ENCODE measurements at regions not wholly inside any gene's neighbourhood (a gene's known extent, or its start where the extent isn't known, plus 50 kb on each side); places are given as distances from the start of the nearest gene placed in this dataset.

DNA sequence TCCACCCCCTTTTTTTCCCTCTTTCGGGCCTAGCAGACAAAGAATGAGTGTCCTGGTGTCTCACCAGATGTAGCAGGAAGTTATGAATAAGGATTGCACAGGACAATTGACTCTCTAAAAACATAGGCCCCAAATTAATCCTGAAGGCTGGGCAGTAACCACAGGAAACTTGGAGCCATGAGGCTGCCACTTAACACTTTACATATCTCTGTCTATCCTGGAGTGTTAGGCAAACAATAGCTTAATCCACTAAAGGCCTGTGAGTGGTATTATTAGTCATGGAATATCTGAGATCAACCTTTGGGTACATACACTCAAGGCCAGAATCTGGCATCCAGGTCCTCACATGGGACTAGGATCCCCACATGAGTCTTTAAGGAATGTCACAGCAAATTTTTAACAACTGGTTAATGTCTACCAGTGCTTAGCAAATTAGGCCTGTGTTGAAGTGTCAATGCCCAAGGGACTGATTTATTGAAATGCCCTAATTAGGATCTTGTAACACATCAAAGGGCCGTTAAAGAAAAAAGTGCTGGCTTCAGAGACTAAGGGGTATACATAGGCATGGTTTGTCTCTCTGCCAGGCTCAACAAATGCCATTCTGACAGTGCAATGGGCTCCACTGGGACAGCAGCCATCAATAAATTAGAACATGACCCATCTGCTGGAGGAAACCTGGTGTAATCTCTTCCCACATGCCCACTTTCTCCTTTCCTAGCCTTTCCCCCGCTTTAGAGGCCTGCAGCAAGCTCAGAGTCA, 196.7 kb upstream of the TBX20 start:
- TF ChIP-seq, protein P1, sequence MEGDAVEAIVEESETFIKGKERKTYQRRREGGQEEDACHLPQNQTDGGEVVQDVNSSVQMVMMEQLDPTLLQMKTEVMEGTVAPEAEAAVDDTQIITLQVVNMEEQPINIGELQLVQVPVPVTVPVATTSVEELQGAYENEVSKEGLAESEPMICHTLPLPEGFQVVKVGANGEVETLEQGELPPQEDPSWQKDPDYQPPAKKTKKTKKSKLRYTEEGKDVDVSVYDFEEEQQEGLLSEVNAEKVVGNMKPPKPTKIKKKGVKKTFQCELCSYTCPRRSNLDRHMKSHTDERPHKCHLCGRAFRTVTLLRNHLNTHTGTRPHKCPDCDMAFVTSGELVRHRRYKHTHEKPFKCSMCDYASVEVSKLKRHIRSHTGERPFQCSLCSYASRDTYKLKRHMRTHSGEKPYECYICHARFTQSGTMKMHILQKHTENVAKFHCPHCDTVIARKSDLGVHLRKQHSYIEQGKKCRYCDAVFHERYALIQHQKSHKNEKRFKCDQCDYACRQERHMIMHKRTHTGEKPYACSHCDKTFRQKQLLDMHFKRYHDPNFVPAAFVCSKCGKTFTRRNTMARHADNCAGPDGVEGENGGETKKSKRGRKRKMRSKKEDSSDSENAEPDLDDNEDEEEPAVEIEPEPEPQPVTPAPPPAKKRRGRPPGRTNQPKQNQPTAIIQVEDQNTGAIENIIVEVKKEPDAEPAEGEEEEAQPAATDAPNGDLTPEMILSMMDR (IDR thresholded peaks at IDR 0.05), result no peak
- Mint-ChIP-seq H3K4me1 (ENCODE audit: low read depth) (peaks cover 3% of the 10 kb centered on the region), H3K36me3 (ENCODE audit: low read depth) (no peaks in the 10 kb centered on the region), H3K9me3 (no peaks in the 10 kb centered on the region), H3K4me3 (no peak overlapping the region), H3K27ac (no peak overlapping the region), H3K27me3 (peaks cover 33% of the 10 kb centered on the region)
- DNase-seq (no peak), ATAC-seq (no peak)
- ChIA-PET POLR2A (no interaction called here), CTCF (no interaction called here)
- intact Hi-C loops (cut with micrococcal nuclease), result no loop called here

DNA sequence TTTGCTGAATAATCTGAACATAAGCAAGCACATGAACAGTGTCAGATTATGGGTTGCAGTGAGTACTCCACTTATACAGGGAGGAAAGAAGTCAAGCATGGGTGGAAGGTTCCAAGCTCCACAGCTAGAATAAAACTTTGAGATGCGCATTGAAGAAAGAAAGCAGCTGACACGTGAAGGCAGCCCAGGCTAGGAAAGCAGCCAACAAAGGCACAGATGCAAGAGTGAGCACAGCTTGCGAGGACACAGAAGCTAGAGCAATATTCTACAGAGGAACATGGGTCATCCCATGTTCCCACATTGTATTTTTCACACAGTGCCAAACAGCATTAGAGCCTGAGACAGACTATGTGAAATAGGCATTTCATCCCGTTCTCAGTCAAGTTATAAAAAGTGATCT, 194.6 kb upstream of the TBX20 start:
- H3K4me3 Mint-ChIP-seq, result no peak overlapping the region
- TF ChIP-seq, protein P1 (IDR thresholded peaks at IDR 0.05), result no peak
- ChIA-PET CTCF (no interaction called here), POLR2A (no interaction called here)
- H3K27ac Mint-ChIP-seq, result no peak overlapping the region
- H3K4me1 Mint-ChIP-seq (ENCODE audit: low read depth), result no peaks in the 10 kb centered on the region
- intact Hi-C loops (cut with micrococcal nuclease), result no loop called here
- peaks cover 19% of the 10 kb centered on the region for H3K27me3 Mint-ChIP-seq
- no peaks in the 10 kb centered on the region for H3K36me3 Mint-ChIP-seq (ENCODE audit: low read depth)
- ATAC-seq, result no peak
- no peaks in the 10 kb centered on the region for H3K9me3 Mint-ChIP-seq
- DNase-seq, result no peak

DNA sequence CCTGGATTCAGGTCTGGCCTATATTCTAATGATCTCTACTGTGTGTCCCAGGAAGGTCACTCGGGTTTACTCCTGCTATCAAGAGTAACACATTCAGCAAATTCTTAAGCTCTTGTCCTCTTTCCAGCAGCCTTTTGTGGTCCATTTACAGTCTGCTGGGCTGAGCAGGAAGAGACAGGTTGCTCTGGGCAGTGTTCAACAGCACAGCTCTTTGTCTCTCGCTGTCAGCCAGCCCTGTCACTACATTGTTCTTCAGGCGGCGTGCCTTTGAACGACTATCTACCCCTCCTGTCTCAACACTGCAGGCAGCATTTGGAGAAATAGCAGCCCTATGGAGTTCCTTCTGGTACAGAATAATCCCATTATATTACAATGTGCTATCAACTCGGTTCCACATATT, 192.2 kb upstream of the TBX20 start:
- H3K27ac Mint-ChIP-seq, result no peak overlapping the region
- CTCF ChIA-PET, result no interaction called here
- H3K9me3 Mint-ChIP-seq, result no peaks in the 10 kb centered on the region
- DNase-seq, result no peak
- no peak overlapping the region for H3K4me3 Mint-ChIP-seq
- TF ChIP-seq, protein P1 (IDR thresholded peaks at IDR 0.05), result no peak
- no peaks in the 10 kb centered on the region for H3K36me3 Mint-ChIP-seq (ENCODE audit: low read depth)
- peaks cover 17% of the 10 kb centered on the region for H3K27me3 Mint-ChIP-seq
- intact Hi-C loops (cut with micrococcal nuclease), result no loop called here
- POLR2A ChIA-PET, result no interaction called here
- no peak for ATAC-seq
- H3K4me1 Mint-ChIP-seq (ENCODE audit: low read depth), result no peaks in the 10 kb centered on the region

DNA sequence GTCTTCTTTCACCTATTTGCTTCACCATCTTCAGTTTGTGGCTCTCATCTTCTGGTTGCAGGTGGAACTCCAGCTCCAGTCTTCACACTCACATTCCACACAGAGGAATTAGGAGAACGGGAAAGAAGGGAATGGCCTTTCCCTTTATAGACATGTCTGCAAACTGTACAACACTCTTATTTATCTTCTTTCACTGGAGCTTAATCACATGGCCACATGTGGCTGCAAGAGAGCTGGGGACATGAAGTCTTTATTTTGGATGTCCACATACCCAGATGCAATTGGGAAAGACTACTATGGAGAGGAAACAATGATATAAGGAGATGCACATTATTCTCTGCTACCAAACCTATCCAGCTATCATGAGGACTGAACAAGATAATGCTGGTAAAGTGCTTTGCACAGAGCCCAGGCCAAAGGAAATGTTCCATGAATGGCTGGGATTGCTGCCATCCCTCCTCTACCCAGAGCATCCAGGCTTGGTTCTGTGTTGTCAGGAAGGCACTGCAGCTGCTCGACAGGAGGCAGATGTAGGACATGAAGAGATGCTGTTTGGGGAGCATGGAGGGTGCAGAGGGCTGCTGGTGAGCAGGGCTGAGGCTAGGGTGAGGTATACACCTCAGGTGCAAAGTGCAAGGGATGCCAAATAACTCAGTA, 183.8 kb upstream of the TBX20 start:
- Mint-ChIP-seq H3K27me3 (peaks cover 4% of the 10 kb centered on the region), H3K9me3 (no peaks in the 10 kb centered on the region), H3K4me3 (no peak overlapping the region), H3K4me1 (ENCODE audit: low read depth) (no peaks in the 10 kb centered on the region), H3K36me3 (ENCODE audit: low read depth) (no peaks in the 10 kb centered on the region), H3K27ac (no peak overlapping the region)
- no peak for DNase-seq
- ChIA-PET CTCF (interaction anchor here (1.0 to 1.7 kb wide), 3 partner anchors 10 to 82 kb away, joined by 3 to 4 read pairs (median 4); no protein-coding TSS in a partner anchor), POLR2A (no interaction called here)
- TF ChIP-seq, protein P1 (IDR thresholded peaks at IDR 0.05), result no peak
- no peak for ATAC-seq
- intact Hi-C loops (cut with micrococcal nuclease), result no loop called here

DNA sequence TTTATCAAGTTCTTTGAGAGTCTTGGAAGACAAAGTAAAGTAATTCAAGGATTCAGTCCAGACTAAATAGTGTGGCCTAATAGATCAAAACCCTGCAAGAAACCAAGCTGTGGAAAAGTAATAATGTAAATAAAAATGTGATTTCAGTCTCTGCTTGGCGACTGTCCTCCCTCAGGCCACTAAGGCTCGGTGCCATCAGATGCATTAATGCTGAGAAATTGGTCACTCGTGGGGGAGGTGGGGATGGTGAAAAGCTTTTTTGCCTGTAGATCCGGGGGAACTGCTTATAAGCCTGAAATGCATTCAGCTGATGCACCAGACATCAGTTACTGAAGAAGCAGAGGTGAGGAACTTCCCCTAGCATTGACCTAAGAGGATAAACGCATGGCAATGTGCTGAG, 182.6 kb upstream of the TBX20 start:
- intact Hi-C loops (cut with micrococcal nuclease), result no loop called here
- POLR2A ChIA-PET, result no interaction called here
- TF ChIP-seq, protein P1 (IDR thresholded peaks at IDR 0.05), result no peak

More for the DNA sequence above, 182.6 kb upstream of the TBX20 start:
- H3K36me3 Mint-ChIP-seq (ENCODE audit: low read depth), result no peaks in the 10 kb centered on the region
- no peak overlapping the region for H3K4me3 Mint-ChIP-seq
- DNase-seq (no peak), ATAC-seq (no peak)
- CTCF ChIA-PET, result interaction anchor here (1.6 to 1.7 kb wide), 2 partner anchors 11 to 12 kb away, joined by 3 to 4 read pairs; no protein-coding TSS in a partner anchor
- no peaks in the 10 kb centered on the region for H3K4me1 Mint-ChIP-seq (ENCODE audit: low read depth)
- peaks cover 1% of the 10 kb centered on the region for H3K9me3 Mint-ChIP-seq
- H3K27ac Mint-ChIP-seq, result no peak overlapping the region
- H3K27me3 Mint-ChIP-seq, result peaks cover 9% of the 10 kb centered on the region

All from activated CD8-positive, alpha-beta T cell treated with anti-CD3 and anti-CD28 coated beads for 36 hours (primary cell).